ENCODE measurements at regions not wholly inside any gene's neighbourhood (a gene's known extent, or its start where the extent isn't known, plus 50 kb on each side); places are given as distances from the start of the nearest gene placed in this dataset.

- TF ChIP-seq, protein P1, sequence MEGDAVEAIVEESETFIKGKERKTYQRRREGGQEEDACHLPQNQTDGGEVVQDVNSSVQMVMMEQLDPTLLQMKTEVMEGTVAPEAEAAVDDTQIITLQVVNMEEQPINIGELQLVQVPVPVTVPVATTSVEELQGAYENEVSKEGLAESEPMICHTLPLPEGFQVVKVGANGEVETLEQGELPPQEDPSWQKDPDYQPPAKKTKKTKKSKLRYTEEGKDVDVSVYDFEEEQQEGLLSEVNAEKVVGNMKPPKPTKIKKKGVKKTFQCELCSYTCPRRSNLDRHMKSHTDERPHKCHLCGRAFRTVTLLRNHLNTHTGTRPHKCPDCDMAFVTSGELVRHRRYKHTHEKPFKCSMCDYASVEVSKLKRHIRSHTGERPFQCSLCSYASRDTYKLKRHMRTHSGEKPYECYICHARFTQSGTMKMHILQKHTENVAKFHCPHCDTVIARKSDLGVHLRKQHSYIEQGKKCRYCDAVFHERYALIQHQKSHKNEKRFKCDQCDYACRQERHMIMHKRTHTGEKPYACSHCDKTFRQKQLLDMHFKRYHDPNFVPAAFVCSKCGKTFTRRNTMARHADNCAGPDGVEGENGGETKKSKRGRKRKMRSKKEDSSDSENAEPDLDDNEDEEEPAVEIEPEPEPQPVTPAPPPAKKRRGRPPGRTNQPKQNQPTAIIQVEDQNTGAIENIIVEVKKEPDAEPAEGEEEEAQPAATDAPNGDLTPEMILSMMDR (IDR thresholded peaks at IDR 0.05): no peak
- TF ChIP-seq POLR2A (IDR thresholded peaks at IDR 0.05): no peak
Measured at GRCh38 chr13:103250071-103250470, 183.9 kb upstream of the SLC10A2 start.

Data from thyroid gland (tissue), 4 donors.